Muscle of back (tissue), 3 donors: ENCODE measurements at regions not wholly inside any gene's neighbourhood (a gene's known extent, or its start where the extent isn't known, plus 50 kb on each side); places are given as distances from the start of the nearest gene placed in this dataset.
A peak's percentile ranks its signal among the peaks of the same experiment; 100 is the strongest.

Source experiments
- DNase-seq, 3 donors: peaks; one replicate each; pipeline versions ENCODE4 v3.0.0 to v3.0.0-alpha.2; 2013

GRCh38 chr17:13230350-13231264, 212.8 kb upstream of the ELAC2 start:
- DNase-seq: peak in 1 of 3 donors; percentile 14

GRCh38 chr17:13228225-13228624, 210.4 kb upstream of the ELAC2 start:
- DNase-seq: no peak

GRCh38 chr17:13222975-13223374, 205.1 kb upstream of the ELAC2 start:
- DNase-seq: peak in 1 of 3 donors; percentile 17

DNA sequence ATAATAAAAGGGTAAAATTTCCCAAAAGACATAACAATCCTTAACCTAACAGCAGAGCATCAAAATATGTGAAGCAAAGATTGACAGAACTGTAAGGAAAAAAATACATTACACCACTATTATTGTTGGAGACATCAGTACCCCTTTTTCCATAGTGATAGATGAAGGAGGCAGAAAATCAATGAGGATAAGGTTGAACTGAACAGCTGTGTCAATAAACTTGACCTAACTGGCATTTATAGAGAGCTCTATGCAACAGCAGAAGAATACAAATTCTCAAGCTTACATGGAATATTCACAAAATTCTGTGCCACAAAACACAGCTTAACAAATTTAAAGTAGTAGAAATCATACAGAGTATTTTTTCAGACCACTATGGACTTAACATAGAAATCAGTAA, 195.0 kb upstream of the ELAC2 start:
- no peak for DNase-seq

DNA sequence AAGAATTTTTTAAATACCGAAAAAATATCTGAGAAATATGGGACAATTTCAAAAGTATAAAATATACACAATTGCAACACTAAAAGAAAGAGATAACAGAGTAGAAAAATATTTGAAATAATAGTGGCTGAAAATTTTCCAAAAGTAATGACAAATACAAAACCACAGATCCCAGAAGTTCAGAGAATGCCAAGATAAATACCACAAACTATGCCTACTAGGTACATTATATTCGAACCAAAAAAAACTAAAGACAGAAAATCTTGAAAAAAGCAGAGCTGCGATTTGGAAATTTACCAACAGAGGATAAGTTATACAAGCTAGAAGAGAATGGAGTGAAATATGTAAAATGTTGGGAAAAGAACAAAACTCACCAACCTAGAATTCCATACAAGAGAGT, 191.3 kb upstream of the ELAC2 start:
- DNase-seq: peak in 1 of 3 donors; percentile 35

DNA sequence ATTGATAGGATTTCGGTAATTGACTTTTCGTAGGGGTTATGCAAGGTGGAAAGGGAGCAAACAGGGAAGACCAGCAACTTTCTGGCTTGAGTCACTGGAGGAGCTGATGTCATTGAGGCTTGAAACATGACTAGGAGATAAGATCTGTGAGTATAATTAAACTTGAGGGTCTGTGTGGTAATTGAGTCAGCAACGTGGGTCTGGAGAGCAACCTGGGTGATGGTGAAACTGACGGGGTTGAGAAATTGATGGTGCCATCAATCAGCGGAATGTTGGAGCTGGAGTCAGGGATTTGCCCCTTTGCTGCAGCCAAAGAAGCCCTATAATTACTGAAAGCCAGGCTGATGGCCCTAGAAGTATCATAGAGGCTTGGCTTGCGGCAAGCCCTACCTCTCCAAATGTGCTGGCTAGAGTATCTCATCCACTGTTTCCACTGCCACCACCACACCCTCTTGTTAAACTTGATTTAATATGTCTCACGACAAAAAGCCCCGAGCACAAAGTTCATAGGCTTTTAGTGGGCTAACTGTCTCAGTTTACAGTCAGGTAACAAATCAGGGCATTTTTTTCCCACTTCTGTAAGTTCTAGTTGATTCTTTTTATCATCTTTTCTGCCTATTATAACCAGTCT, 186.9 kb upstream of the ELAC2 start:
- peak in 1 of 3 donors; percentile 41 for DNase-seq

DNA sequence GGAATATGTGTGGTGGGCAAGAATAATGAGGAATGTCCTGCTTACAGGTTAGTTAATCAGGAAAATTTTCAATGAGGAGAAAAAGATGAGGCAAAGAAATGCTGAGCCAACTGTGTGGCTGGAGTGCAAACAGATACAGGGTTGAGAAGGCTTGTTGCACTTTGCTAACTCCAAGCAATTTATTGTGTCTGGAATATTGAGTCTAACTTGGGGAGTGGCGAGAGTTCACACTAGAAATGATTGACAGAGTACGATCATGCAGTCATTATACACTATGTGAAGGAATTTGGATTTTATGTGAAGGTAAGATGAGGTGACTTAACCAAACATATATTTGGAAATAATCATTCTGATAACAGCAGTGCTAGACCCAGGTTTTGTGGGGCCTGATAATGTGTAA, 185.0 kb upstream of the ELAC2 start:
- DNase-seq: no peak

GRCh38 chr17:13200671-13201070, 182.8 kb upstream of the ELAC2 start:
- peak in 1 of 3 donors; percentile 4 for DNase-seq

DNA sequence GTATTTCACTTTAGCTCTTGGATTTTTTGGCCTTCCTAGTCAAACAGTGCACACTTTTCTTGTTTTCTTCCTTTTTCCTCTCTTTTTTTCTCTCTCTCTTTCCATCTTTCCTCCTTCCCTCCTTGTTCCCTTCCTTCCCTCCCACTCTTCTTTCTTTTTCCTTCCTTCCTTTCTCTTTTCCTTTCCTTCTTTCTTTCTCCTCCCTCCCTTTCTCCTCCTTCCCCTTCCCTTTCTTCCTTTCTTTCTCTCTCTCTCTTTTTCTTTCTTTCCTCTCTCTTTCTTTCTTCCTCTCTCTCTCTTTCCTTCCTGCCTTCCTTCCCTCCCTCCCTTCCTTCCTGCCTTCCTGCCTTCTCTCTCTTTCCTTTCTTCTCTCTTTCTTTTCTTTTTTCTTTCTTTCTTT, 181.6 kb upstream of the ELAC2 start:
- DNase-seq: no peak

DNA sequence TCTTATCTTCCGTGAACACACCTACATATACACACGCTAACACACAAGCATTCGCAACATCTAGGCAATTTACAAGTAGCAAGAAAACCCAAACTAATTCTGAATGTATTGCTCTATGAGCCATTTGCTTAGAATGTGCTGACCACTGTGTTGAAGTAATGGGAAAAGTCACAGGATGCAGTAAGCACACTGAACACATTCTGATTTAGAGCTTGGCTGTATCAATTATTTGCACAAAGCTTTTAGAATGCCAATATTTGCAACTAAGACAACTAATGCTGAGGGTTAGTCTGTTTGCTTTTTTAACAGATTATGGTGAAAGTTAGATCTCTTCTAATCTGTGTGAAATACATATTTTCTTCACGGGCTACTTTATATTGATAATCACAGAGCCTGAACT, 179.8 kb upstream of the ELAC2 start:
- no peak for DNase-seq

DNA sequence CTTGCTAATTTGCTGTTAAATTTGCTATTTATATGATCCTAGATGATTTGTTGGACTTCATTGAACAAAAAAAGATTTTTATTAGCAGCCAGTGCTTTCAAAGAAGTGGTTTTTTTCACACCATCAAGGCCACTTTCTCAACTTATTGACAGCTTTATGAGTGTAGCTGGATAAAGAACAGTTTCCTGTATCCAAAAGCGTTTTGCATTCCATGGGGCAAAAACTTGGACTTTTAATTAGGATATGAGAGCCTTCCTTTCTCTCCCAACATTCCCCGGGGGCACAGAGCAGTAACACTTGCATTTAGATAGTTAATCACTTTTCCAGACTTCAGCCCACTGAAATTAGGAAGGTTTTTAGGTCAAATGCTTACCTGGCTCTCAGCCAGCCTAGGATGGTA, 177.1 kb upstream of the ELAC2 start:
- DNase-seq: peak in 1 of 3 donors; percentile 4

- no peak for DNase-seq
These were observed 165.0 kb upstream of the ELAC2 start for GRCh38 chr17:13182854-13183253.

- DNase-seq: no peak
These were observed 164.6 kb upstream of the ELAC2 start for GRCh38 chr17:13182450-13182849.

DNA sequence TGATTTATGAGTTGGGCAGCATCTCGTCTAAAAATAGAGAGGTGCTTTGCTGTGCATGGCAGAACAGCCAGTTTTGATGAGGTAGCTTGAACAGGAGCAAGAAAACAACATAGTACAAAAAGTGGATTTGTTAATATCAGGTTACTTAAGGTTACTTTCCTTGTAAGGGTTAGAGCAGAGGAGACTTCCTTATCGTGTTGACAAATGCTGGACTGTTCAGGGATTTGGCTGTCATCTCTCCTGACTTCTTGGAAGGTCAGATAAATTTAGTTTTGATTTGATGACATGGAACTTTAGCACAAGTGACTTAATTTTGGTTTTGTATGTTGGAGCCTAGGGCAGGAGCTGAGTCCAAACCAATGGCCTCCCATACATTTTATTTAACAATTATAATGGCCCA, 163.9 kb upstream of the ELAC2 start:
- DNase-seq: no peak

GRCh38 chr17:13176436-13176835, 158.6 kb upstream of the ELAC2 start:
- no peak for DNase-seq

- no peak for DNase-seq
These were observed 154.0 kb upstream of the ELAC2 start for GRCh38 chr17:13171790-13172189.

DNA sequence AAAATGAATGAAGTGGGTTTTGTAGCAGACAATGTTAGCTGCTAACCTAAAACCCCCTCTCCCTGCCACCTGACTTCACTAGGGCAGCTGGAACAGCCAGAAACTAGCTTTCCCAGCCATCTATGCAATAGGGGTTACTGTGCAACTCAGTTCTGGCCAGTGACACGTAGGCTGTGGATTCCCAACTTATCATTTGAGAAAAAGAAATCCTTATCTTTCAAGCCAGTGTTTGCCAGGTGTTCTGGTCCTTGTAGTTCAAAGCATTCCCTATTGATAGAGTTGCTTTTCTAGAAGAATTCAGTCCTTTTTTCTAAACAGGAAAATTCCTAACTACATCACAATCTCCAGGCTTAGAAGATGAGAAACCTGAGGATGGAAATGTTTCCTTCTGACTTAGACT, 144.5 kb upstream of the ELAC2 start:
- DNase-seq: no peak

GRCh38 chr17:13160790-13161189, 143.0 kb upstream of the ELAC2 start:
- no peak for DNase-seq

- DNase-seq: no peak
These were observed 142.5 kb upstream of the ELAC2 start for GRCh38 chr17:13160296-13160695.

DNA sequence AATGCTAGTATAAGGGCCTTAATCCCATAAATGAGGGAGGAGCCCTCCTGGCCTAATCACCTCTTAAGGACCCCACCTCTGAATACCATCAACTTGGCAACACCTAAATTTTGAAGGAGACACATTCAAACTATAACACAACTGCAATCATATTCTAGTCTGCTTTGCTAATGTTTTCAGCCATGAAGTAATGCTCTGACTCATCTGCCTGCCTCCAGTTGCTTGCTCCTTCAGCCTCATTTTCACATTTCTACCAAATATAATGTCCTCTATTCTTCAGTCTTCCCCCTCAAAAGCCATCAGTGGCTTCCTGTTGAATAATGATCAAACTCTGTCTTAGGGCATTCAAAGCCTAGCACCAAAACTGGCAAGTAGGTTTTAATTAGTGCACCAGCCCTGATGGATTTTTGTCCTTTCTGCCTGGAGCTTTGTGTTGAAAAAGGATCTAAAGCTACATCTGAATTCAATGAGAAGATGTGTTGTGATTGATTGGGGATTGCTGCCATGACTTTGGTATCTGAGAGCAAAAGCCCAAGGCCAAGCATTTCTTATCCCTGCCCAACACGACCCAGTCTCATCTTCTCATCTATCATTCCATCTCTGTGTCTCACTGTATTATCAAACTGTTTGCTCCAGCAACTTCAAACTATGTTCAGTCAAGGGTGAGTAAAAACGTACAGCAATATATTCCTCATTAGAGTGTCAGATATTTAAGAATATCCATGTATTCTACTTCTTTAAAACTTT, 140.8 kb upstream of the ELAC2 start:
- no peak for DNase-seq

- peak in 1 of 3 donors; percentile 20 for DNase-seq
These were observed 139.8 kb upstream of the ELAC2 start for GRCh38 chr17:13157656-13158055.

GRCh38 chr17:13154930-13155329, 137.1 kb upstream of the ELAC2 start:
- DNase-seq: peak in 1 of 3 donors; percentile 17

- peak in 1 of 3 donors; percentile 26 for DNase-seq
These were observed 136.6 kb upstream of the ELAC2 start for GRCh38 chr17:13154398-13154797.
